GM18508 (cell line): ENCODE measurements at regions not wholly inside any gene's neighbourhood (a gene's known extent, or its start where the extent isn't known, plus 50 kb on each side); places are given as distances from the start of the nearest gene placed in this dataset.
"Not testable (repeated sequence)": the region's sequence is repeated elsewhere in the genome, so short reads cannot be mapped to it uniquely, and the experiment has no call there.

Source experiments
- ATAC-seq: cut with Tn5 transposase; IDR thresholded peaks from one replicate; pipeline ENCODE4 v1.9.1; 2021; ENCODE audit warnings: moderate number of reproducible peaks; ENCODE audit not compliant: insufficient read depth, unreplicated experiment

GRCh38 chr3:4253072-4253832, 49.9 kb upstream of the SETMAR start:
- ATAC-seq, result not testable (repeated sequence)
